HEK293 (cell line): ENCODE measurements at regions not wholly inside any gene's neighbourhood (a gene's known extent, or its start where the extent isn't known, plus 50 kb on each side); places are given as distances from the start of the nearest gene placed in this dataset.

Experiments used
- BCL11A ChIP-seq: fragments of 450-650 bp; formaldehyde crosslinking; IDR thresholded peaks from 2 replicates; pipeline ENCODE4 v1.5.1; 2016; ENCODE audit warnings: low read depth, missing biosample characterization, missing genetic modification characterization
- GFI1B ChIP-seq: fragments of 450-650 bp; formaldehyde crosslinking; IDR thresholded peaks from 2 replicates; pipeline ENCODE4 v1.5.1; 2016; ENCODE audit warnings: missing biosample characterization, missing genetic modification characterization
- GLI2 ChIP-seq: fragments of 450-650 bp; formaldehyde crosslinking; IDR thresholded peaks from 2 replicates; pipeline ENCODE4; 2017; ENCODE audit warnings: missing biosample characterization, missing genetic modification characterization, low read depth, borderline replicate concordance
- GLIS1 ChIP-seq: fragments of 450-650 bp; formaldehyde crosslinking; IDR thresholded peaks from 2 replicates; pipeline ENCODE4 v1.5.1; 2016; ENCODE audit warnings: missing biosample characterization, missing genetic modification characterization
- HOXD13 ChIP-seq: sonication (generic); formaldehyde crosslinking; IDR thresholded peaks from 2 replicates; pipeline ENCODE4 v1.8.0; 2022; ENCODE audit warnings: missing genetic modification reagents, borderline replicate concordance
- KLF7 ChIP-seq: fragments of 450-650 bp; formaldehyde crosslinking; IDR thresholded peaks from 2 replicates; pipeline ENCODE4 v1.5.1; 2016; ENCODE audit warnings: missing biosample characterization, missing genetic modification characterization, borderline replicate concordance
- MEIS1 ChIP-seq: sonication (generic); formaldehyde crosslinking; IDR thresholded peaks from 2 replicates; pipeline ENCODE4 v1.8.1; 2022; ENCODE audit warnings: missing genetic modification reagents, mild to moderate bottlenecking, borderline replicate concordance
- OSR2 ChIP-seq: fragments of 450-650 bp; formaldehyde crosslinking; IDR thresholded peaks from 2 replicates; pipeline ENCODE4 v1.5.1; 2016; ENCODE audit warnings: missing biosample characterization, missing genetic modification characterization
- OVOL3 ChIP-seq: fragments of 450-650 bp; formaldehyde crosslinking; IDR thresholded peaks from 2 replicates; pipeline ENCODE4 v1.5.1; 2016; ENCODE audit warnings: missing biosample characterization, missing genetic modification characterization
- SCRT1 ChIP-seq: fragments of 450-650 bp; formaldehyde crosslinking; IDR thresholded peaks from 2 replicates; pipeline ENCODE4 v1.5.1; 2016; ENCODE audit warnings: missing biosample characterization, missing genetic modification characterization, borderline replicate concordance
- TCF7L2 ChIP-seq: IDR thresholded peaks from 2 replicates; pipeline ENCODE4 v1.6.1; 2011; ENCODE audit warnings: low read depth, mild to moderate bottlenecking, inconsistent platforms, low read length, moderate library complexity, borderline replicate concordance
- YY1 ChIP-seq: fragments of 450-650 bp; formaldehyde crosslinking; IDR thresholded peaks from 2 replicates; pipeline ENCODE4 v1.5.1; 2018; ENCODE audit warnings: missing biosample characterization, missing genetic modification characterization
- ZBTB17 ChIP-seq: fragments of 450-650 bp; formaldehyde crosslinking; IDR thresholded peaks from 2 replicates; pipeline ENCODE4 v1.5.1; 2016; ENCODE audit warnings: missing biosample characterization, missing genetic modification characterization
- ZEB2 ChIP-seq: fragments of 450-650 bp; formaldehyde crosslinking; IDR thresholded peaks from 2 replicates; pipeline ENCODE4 v1.5.1; 2016; ENCODE audit warnings: missing biosample characterization, missing genetic modification characterization
- ZFP3 ChIP-seq: fragments of 450-650 bp; formaldehyde crosslinking; IDR thresholded peaks from 2 replicates; pipeline ENCODE4 v1.5.1; 2016; ENCODE audit warnings: low read depth, missing biosample characterization, missing genetic modification characterization
- ZFP41 ChIP-seq: fragments of 450-650 bp; formaldehyde crosslinking; IDR thresholded peaks from 2 replicates; pipeline ENCODE4 v1.5.1; 2016; ENCODE audit warnings: missing biosample characterization, missing genetic modification characterization, borderline replicate concordance
- ZNF121 ChIP-seq: fragments of 450-650 bp; formaldehyde crosslinking; IDR thresholded peaks from 2 replicates; pipeline ENCODE4 v1.5.1; 2016; ENCODE audit warnings: missing biosample characterization, missing genetic modification characterization
- ZNF133 ChIP-seq: fragments of 450-650 bp; formaldehyde crosslinking; IDR thresholded peaks from 2 replicates; pipeline ENCODE4 v1.5.1; 2016; ENCODE audit warnings: missing biosample characterization, missing genetic modification characterization
- ZNF157 ChIP-seq: fragments of 450-650 bp; formaldehyde crosslinking; IDR thresholded peaks from 2 replicates; pipeline ENCODE4 v1.5.1; 2016; ENCODE audit warnings: missing biosample characterization, missing genetic modification characterization
- ZNF169 ChIP-seq: fragments of 450-650 bp; formaldehyde crosslinking; IDR thresholded peaks from 2 replicates; pipeline ENCODE4 v1.5.1; 2016; ENCODE audit warnings: missing biosample characterization, missing genetic modification characterization
- ZNF211 ChIP-seq: fragments of 450-650 bp; formaldehyde crosslinking; IDR thresholded peaks from 2 replicates; pipeline ENCODE4 v1.5.1; 2016; ENCODE audit warnings: low read depth, missing biosample characterization, missing genetic modification characterization
- ZNF223 ChIP-seq: fragments of 450-650 bp; formaldehyde crosslinking; IDR thresholded peaks from 2 replicates; pipeline ENCODE4 v1.5.1; 2016; ENCODE audit warnings: missing biosample characterization, missing genetic modification characterization
- ZNF266 ChIP-seq: fragments of 450-650 bp; formaldehyde crosslinking; IDR thresholded peaks from 2 replicates; pipeline ENCODE4 v1.5.1; 2016; ENCODE audit warnings: missing biosample characterization, missing genetic modification characterization, low read depth
- ZNF311 ChIP-seq: fragments of 450-650 bp; formaldehyde crosslinking; IDR thresholded peaks from 2 replicates; pipeline ENCODE4 v1.5.1; 2017; ENCODE audit warnings: missing biosample characterization, missing genetic modification characterization, borderline replicate concordance
- ZNF416 ChIP-seq: fragments of 450-650 bp; formaldehyde crosslinking; IDR thresholded peaks from 2 replicates; pipeline ENCODE4 v1.5.1; 2016; ENCODE audit warnings: missing biosample characterization, missing genetic modification characterization
- ZNF433 ChIP-seq: fragments of 450-650 bp; formaldehyde crosslinking; IDR thresholded peaks from 2 replicates; pipeline ENCODE4 v1.5.1; 2016; ENCODE audit warnings: missing biosample characterization, missing genetic modification characterization, low read depth
- ZNF48 ChIP-seq: fragments of 450-650 bp; formaldehyde crosslinking; IDR thresholded peaks from 2 replicates; pipeline ENCODE4 v1.5.1; 2016; ENCODE audit warnings: missing biosample characterization, missing genetic modification characterization
- ZNF571 ChIP-seq: fragments of 450-650 bp; formaldehyde crosslinking; IDR thresholded peaks from 2 replicates; pipeline ENCODE4 v1.5.0; 2017; ENCODE audit warnings: missing biosample characterization, missing genetic modification characterization
- ZNF600 ChIP-seq: fragments of 450-650 bp; formaldehyde crosslinking; IDR thresholded peaks from 2 replicates; pipeline ENCODE4 v1.5.1; 2016; ENCODE audit warnings: missing biosample characterization, missing genetic modification characterization
- ZNF621 ChIP-seq: fragments of 450-650 bp; formaldehyde crosslinking; IDR thresholded peaks from 2 replicates; pipeline ENCODE4 v1.5.1; 2017; ENCODE audit warnings: missing biosample characterization, missing genetic modification characterization
- ZNF624 ChIP-seq: fragments of 450-650 bp; formaldehyde crosslinking; IDR thresholded peaks from 2 replicates; pipeline ENCODE4 v1.5.1; 2017; ENCODE audit warnings: missing biosample characterization, missing genetic modification characterization
- ZNF626 ChIP-seq: fragments of 450-650 bp; sonication (Bioruptor Pico); formaldehyde crosslinking; IDR thresholded peaks from 2 replicates; pipeline ENCODE4 v1.5.1; 2018; ENCODE audit warnings: missing biosample characterization, missing genetic modification characterization, inconsistent platforms
- ZNF629 ChIP-seq: fragments of 450-650 bp; formaldehyde crosslinking; IDR thresholded peaks from 2 replicates; pipeline ENCODE4 v1.5.1; 2017; ENCODE audit warnings: missing biosample characterization, missing genetic modification characterization
- ZNF660 ChIP-seq: fragments of 450-650 bp; IDR thresholded peaks from 2 replicates; pipeline ENCODE4 v1.5.1; 2018; ENCODE audit warnings: missing biosample characterization, mild to moderate bottlenecking, missing genetic modification characterization
- ZNF701 ChIP-seq: fragments of 450-650 bp; formaldehyde crosslinking; IDR thresholded peaks from 2 replicates; pipeline ENCODE4 v1.5.1; 2016; ENCODE audit warnings: missing biosample characterization, missing genetic modification characterization
- ZNF747 ChIP-seq: fragments of 450-650 bp; formaldehyde crosslinking; IDR thresholded peaks from 2 replicates; pipeline ENCODE4 v1.5.1; 2016; ENCODE audit warnings: missing biosample characterization, missing genetic modification characterization
- ZSCAN16 ChIP-seq: fragments of 450-650 bp; formaldehyde crosslinking; IDR thresholded peaks from 2 replicates; pipeline ENCODE4 v1.5.1; 2016; ENCODE audit warnings: missing biosample characterization, missing genetic modification characterization
- TF ChIP-seq, protein P1 (sequence below): fragments of 450-650 bp; formaldehyde crosslinking; IDR thresholded peaks from 2 replicates; pipeline ENCODE4 v1.5.1; 2016; ENCODE audit warnings: missing biosample characterization, missing genetic modification characterization
- TF ChIP-seq, protein P2 (sequence below): fragments of 450-650 bp; formaldehyde crosslinking; IDR thresholded peaks from 2 replicates; pipeline ENCODE4 v1.5.1; 2017; ENCODE audit warnings: missing biosample characterization, mild to moderate bottlenecking, missing genetic modification characterization, moderate library complexity
- TF ChIP-seq, protein P3 (sequence below): fragments of 450-650 bp; formaldehyde crosslinking; IDR thresholded peaks from 2 replicates; pipeline ENCODE4 v1.5.0; 2017; ENCODE audit warnings: missing biosample characterization, missing genetic modification characterization, borderline replicate concordance

DNA sequence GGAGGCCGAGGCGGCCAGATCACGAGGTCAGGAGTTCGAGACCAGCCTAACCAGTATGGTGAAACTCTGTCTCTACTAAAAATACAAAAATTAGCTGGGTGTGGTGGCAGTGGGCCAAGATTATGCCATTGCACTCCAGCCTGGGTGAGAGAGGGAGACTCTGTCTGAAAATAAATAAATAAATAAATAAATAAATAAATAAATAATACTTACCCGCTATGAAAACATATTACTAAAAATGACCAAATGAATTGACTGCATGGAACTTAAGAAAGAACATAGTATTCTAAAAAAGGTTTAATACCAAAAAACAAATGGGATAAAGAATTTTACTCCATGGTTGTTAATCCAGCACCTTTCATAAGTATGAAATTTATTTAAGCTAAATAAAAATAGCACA lies 305.0 kb downstream of the GATA3 start (continued):
- no peak for TF ChIP-seq ZNF624 (tag by site-specific recombination)
- TF ChIP-seq ZBTB17 (tag by site-specific recombination): no peak
- TF ChIP-seq, protein P1, sequence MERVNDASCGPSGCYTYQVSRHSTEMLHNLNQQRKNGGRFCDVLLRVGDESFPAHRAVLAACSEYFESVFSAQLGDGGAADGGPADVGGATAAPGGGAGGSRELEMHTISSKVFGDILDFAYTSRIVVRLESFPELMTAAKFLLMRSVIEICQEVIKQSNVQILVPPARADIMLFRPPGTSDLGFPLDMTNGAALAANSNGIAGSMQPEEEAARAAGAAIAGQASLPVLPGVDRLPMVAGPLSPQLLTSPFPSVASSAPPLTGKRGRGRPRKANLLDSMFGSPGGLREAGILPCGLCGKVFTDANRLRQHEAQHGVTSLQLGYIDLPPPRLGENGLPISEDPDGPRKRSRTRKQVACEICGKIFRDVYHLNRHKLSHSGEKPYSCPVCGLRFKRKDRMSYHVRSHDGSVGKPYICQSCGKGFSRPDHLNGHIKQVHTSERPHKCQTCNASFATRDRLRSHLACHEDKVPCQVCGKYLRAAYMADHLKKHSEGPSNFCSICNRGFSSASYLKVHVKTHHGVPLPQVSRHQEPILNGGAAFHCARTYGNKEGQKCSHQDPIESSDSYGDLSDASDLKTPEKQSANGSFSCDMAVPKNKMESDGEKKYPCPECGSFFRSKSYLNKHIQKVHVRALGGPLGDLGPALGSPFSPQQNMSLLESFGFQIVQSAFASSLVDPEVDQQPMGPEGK (tag by site-specific recombination): no peak
- no peak for TF ChIP-seq ZNF311 (tag by site-specific recombination)
- no peak for TF ChIP-seq ZFP41 (tag by site-specific recombination)
- TF ChIP-seq GFI1B (tag by site-specific recombination): peak; percentile 17; the same call in 1 of the 2 replicates
- TF ChIP-seq ZNF211: no peak
- no peak for TF ChIP-seq HOXD13 (CRISPR knock-in tag)
- TF ChIP-seq, protein P2, sequence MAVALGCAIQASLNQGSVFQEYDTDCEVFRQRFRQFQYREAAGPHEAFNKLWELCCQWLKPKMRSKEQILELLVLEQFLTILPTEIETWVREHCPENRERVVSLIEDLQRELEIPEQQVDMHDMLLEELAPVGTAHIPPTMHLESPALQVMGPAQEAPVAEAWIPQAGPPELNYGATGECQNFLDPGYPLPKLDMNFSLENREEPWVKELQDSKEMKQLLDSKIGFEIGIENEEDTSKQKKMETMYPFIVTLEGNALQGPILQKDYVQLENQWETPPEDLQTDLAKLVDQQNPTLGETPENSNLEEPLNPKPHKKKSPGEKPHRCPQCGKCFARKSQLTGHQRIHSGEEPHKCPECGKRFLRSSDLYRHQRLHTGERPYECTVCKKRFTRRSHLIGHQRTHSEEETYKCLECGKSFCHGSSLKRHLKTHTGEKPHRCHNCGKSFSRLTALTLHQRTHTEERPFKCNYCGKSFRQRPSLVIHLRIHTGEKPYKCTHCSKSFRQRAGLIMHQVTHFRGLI (tag by site-specific recombination): no peak
- TF ChIP-seq KLF7: no peak
- no peak for TF ChIP-seq OSR2 (tag by site-specific recombination)
- TF ChIP-seq YY1 (tag by site-specific recombination): no peak
- no peak for TF ChIP-seq ZNF621
- TF ChIP-seq ZNF600 (tag by site-specific recombination): no peak
- TF ChIP-seq ZFP3 (tag by site-specific recombination): 0 out of 2 replicates have a peak, but pooled peaks have one; percentile 33
- TF ChIP-seq, protein P3, sequence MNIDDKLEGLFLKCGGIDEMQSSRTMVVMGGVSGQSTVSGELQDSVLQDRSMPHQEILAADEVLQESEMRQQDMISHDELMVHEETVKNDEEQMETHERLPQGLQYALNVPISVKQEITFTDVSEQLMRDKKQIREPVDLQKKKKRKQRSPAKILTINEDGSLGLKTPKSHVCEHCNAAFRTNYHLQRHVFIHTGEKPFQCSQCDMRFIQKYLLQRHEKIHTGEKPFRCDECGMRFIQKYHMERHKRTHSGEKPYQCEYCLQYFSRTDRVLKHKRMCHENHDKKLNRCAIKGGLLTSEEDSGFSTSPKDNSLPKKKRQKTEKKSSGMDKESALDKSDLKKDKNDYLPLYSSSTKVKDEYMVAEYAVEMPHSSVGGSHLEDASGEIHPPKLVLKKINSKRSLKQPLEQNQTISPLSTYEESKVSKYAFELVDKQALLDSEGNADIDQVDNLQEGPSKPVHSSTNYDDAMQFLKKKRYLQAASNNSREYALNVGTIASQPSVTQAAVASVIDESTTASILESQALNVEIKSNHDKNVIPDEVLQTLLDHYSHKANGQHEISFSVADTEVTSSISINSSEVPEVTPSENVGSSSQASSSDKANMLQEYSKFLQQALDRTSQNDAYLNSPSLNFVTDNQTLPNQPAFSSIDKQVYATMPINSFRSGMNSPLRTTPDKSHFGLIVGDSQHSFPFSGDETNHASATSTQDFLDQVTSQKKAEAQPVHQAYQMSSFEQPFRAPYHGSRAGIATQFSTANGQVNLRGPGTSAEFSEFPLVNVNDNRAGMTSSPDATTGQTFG (tag by site-specific recombination): no peak
- 0 out of 2 replicates have a peak, but pooled peaks have one; percentile 31 for TF ChIP-seq ZNF223
- TF ChIP-seq ZNF701: no peak
- TF ChIP-seq ZNF629 (tag by site-specific recombination): peak; percentile 36; the same call in 1 of the 2 replicates
- TF ChIP-seq OVOL3 (tag by site-specific recombination): no peak
- TF ChIP-seq GLI2 (tag by site-specific recombination): peak; percentile 8; the same call in 1 of the 2 replicates
- TF ChIP-seq GLIS1 (tag by site-specific recombination): no peak
- TF ChIP-seq ZNF747: no peak
- TF ChIP-seq ZSCAN16 (tag by site-specific recombination): no peak
- TF ChIP-seq ZNF266 (tag by site-specific recombination): peak; percentile 67
- TF ChIP-seq MEIS1 (CRISPR knock-in tag): no peak
- TF ChIP-seq ZNF416 (tag by site-specific recombination): no peak
- no peak for TF ChIP-seq ZNF169 (tag by site-specific recombination)
- peak; percentile 90 for TF ChIP-seq ZNF433 (tag by site-specific recombination)
- TF ChIP-seq ZNF48 (tag by site-specific recombination): no peak
- TF ChIP-seq ZNF571 (tag by site-specific recombination): no peak
- TF ChIP-seq ZNF626 (tag by site-specific recombination): no peak
- TF ChIP-seq BCL11A: no peak
- TF ChIP-seq ZNF660 (tag by site-specific recombination): no peak
- TF ChIP-seq ZNF157 (tag by site-specific recombination): no peak
- no peak for TF ChIP-seq TCF7L2
- no peak for TF ChIP-seq ZNF133
- TF ChIP-seq ZNF121 (tag by site-specific recombination): no peak
- TF ChIP-seq SCRT1: no peak
- TF ChIP-seq ZEB2 (tag by site-specific recombination): no peak
